B cell (primary cell): ENCODE measurements at regions not wholly inside any gene's neighbourhood (a gene's known extent, or its start where the extent isn't known, plus 50 kb on each side); places are given as distances from the start of the nearest gene placed in this dataset.

Experiments
- ATAC-seq: fragments of 200-7000 bp; cut with Tn5 transposase; one replicate; pipeline ENCODE4 v1.10.0; 2021; ENCODE audit warnings: low read depth, mild to moderate bottlenecking, moderate number of reproducible peaks, moderate library complexity
- CTCF ChIA-PET: fragments of 350-600 bp; sonication (Branson Sonifier 250); formaldehyde crosslinking; loops from one replicate; lab custom pipeline; 2021; ENCODE audit warnings: antibody characterized with exemption, inconsistent platforms; lab: Charles Lee
- POLR2A ChIA-PET: fragments of 350-600 bp; sonication (Branson Sonifier 250); formaldehyde crosslinking; loops from one replicate; lab custom pipeline; 2021; ENCODE audit warnings: antibody characterized with exemption; lab: Charles Lee
- DNase-seq: peaks from one replicate; pipeline ENCODE4 v3.0.0; 2013
- H2AFZ ChIP-seq: 2 replicates; pipeline ENCODE4 v1.6.1; 2012; ENCODE audit warnings: mild to moderate bottlenecking, low read depth, low read length; ENCODE audit not compliant: insufficient read depth, poor library complexity, severe bottlenecking
- H3K27ac ChIP-seq, 2 donors: 1 replicate in 1 of 2; 2 replicates in 1 of 2; pipeline ENCODE4 v1.5.1; 2012 to 2013; ENCODE audit warnings: low read length in 2 of 2, mild to moderate bottlenecking in 2 of 2, moderate library complexity in 1 of 2
- H3K27me3 ChIP-seq, 4 experiments: fragments of 200-600 bp in 1 of 4; sonication (generic) in 1 of 4; replicated peaks in 1 of 4; 1 replicate in 2 of 4; 2 replicates in 2 of 4; pipeline versions ENCODE4 v1.6.1 to v1.7.0; 2013 to 2016; ENCODE audit warnings: low read length in 3 of 4, mild to moderate bottlenecking in 2 of 4, mixed read lengths in 1 of 4, moderate library complexity in 1 of 4; ENCODE audit not compliant: insufficient read depth in 4 of 4, control insufficient read depth in 3 of 4; ENCODE audit errors: control extremely low read depth in 1 of 4
- H3K36me3 ChIP-seq, 2 experiments: replicated peaks in 1 of 2; 1 replicate in 1 of 2; 2 replicates in 1 of 2; pipeline versions ENCODE4 v1.6.1 to v1.7.1; 2013; ENCODE audit warnings: low read length in 1 of 2; ENCODE audit not compliant: insufficient read depth in 2 of 2, control insufficient read depth in 1 of 2; ENCODE audit errors: control extremely low read depth in 1 of 2, extremely low read depth in 1 of 2
- H3K4me1 ChIP-seq, 2 donors: fragments of 200-600 bp in 1 of 2; sonication (generic) in 1 of 2; 1 replicate in 1 of 2; 2 replicates in 1 of 2; pipeline versions ENCODE4 v1.5.1 to v1.6.1; 2013 to 2017; ENCODE audit warnings: low read length in 2 of 2; ENCODE audit not compliant: control insufficient read depth in 2 of 2, insufficient read depth in 2 of 2
- H3K4me2 ChIP-seq: replicated peaks from 2 replicates; pipeline ENCODE3; 2012; ENCODE audit warnings: mild to moderate bottlenecking, low read depth, low read length; ENCODE audit not compliant: poor library complexity, severe bottlenecking
- H3K4me3 ChIP-seq, 5 experiments: fragments of 200-600 bp in 1 of 5; sonication (generic) in 1 of 5; 1 replicate in 3 of 5; 2 replicates in 2 of 5; pipeline versions ENCODE4 v1.5.1 to v1.7.0; 2011 to 2016; ENCODE audit warnings: low read length in 4 of 5, mild to moderate bottlenecking in 4 of 5, low read depth in 2 of 5, control low read depth in 1 of 5, moderate library complexity in 1 of 5; ENCODE audit not compliant: insufficient read depth in 1 of 5; ENCODE audit errors: control extremely low read depth in 1 of 5, extremely low read depth in 1 of 5
- H3K79me2 ChIP-seq: fragments of 200-600 bp; sonication (generic); one replicate; pipeline ENCODE4 v1.6.0; 2016; ENCODE audit warnings: low read length; ENCODE audit not compliant: control insufficient read depth, insufficient read depth
- H3K9ac ChIP-seq: fragments of 200-600 bp; sonication (generic); 2 replicates; pipeline ENCODE4 v1.6.1; 2017; ENCODE audit warnings: mild to moderate bottlenecking, low read length, moderate library complexity
- H3K9me3 ChIP-seq, 3 donors: one replicate each; pipeline versions ENCODE4 v1.6.1 to v1.7.1; 2013; ENCODE audit warnings: low read length in 2 of 3; ENCODE audit not compliant: control insufficient read depth in 2 of 3, insufficient read depth in 1 of 3; ENCODE audit errors: control extremely low read depth in 1 of 3
- H4K20me1 ChIP-seq: 2 replicates; pipeline ENCODE4 v1.6.0; 2012; ENCODE audit warnings: mild to moderate bottlenecking, low read length; ENCODE audit not compliant: insufficient read depth, control insufficient read depth, poor library complexity, severe bottlenecking
- H3K27ac Mint-ChIP-seq: one replicate; pipeline ENCODE4 v1.8.0; 2021; ENCODE audit warnings: mixed read lengths
- H3K27me3 Mint-ChIP-seq: one replicate; pipeline ENCODE4 v1.8.0; 2021; ENCODE audit warnings: mixed read lengths
- H3K4me1 Mint-ChIP-seq: one replicate; pipeline ENCODE4 v1.8.0; 2021; ENCODE audit warnings: mixed read lengths
- H3K4me3 Mint-ChIP-seq: one replicate; pipeline ENCODE4 v1.8.0; 2021; ENCODE audit warnings: mixed read lengths
- H3K9me3 Mint-ChIP-seq: one replicate; pipeline ENCODE4 v1.8.0; 2022; ENCODE audit warnings: mixed read lengths; ENCODE audit not compliant: insufficient read depth
- EZH2 ChIP-seq: IDR thresholded peaks from 2 replicates; pipeline ENCODE4 v1.6.1; 2012; ENCODE audit warnings: borderline replicate concordance, low read depth, mild to moderate bottlenecking, moderate library complexity, low read length; ENCODE audit not compliant: insufficient read depth, poor library complexity, severe bottlenecking
- WGBS: methylation state at CpG from one replicate; pipeline ENCODE4 v1.1.5; 2013; ENCODE audit warnings: missing lambda C conversion rate; ENCODE audit not compliant: insufficient coverage; 5-methylcytosine and 5-hydroxymethylcytosine counted together
- intact Hi-C: fragments of 100-400 bp; cut with micrococcal nuclease; formaldehyde crosslinking; loops from one replicate; pipeline ENCODE4 v1.10.0; 2022

DNA sequence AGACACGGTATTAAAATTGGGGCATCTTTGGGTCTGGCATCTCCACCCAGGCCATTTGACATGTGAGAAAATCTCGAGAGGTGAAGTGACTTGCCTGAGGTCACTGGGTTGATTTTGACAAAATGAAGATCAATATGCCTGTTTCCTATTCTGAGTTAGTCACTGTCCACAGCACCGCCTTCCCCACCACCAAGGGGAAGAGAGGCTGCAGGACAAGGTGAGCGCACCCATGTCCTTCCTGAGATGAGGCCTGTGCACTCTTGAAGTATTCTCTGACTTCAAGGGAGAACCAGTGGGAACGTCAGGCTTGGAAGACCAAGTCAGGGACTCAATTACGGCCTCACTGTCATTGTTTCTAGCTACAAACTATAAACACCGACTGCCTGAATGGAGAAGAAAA lies 49.9 kb upstream of the WSB1 start:
- Histone ChIP-seq H3K9ac (no peak overlapping the region), H4K20me1 (no peaks in the 10 kb centered on the region), H3K27me3 (no peaks in the 10 kb centered on the region), H3K79me2 (peaks cover 4% of the 10 kb centered on the region), H3K4me3 (no peak overlapping the region), H3K36me3 (no peaks in the 10 kb centered on the region), H3K9me3 (no peaks in the 10 kb centered on the region), H3K4me2 (no peak overlapping the region), H3K27ac (no peak overlapping the region), H3K4me1 (peaks cover 15 to 28% of the 10 kb centered on the region in 2 donors), H2AFZ (no peak overlapping the region)
- Mint-ChIP-seq H3K27ac (no peak overlapping the region), H3K4me3 (no peak overlapping the region), H3K9me3 (no peaks in the 10 kb centered on the region), H3K4me1 (peaks cover 36% of the 10 kb centered on the region), H3K27me3 (no peaks in the 10 kb centered on the region)
- ChIA-PET CTCF (interaction anchor here (0.7 to 5.1 kb wide), 7 partner anchors 7 to 408 kb away, joined by 3 to 93 read pairs (median 22); no protein-coding TSS in a partner anchor), POLR2A (interaction anchor here (0.6 kb wide), 1 partner anchor 137 kb away, joined by 3 read pairs; no protein-coding TSS in a partner anchor)
- DNase-seq (no peak), ATAC-seq (no peak)
- intact Hi-C loops = loop anchor here (2.0 kb wide), 1 partner anchor 51 kb away; the partner anchor contains the start of gene WSB1
- no peak for TF ChIP-seq EZH2
- 96% methylated on average over 4 of the region's 7 CpGs for WGBS
